GM12892 (cell line): ENCODE measurements at regions not wholly inside any gene's neighbourhood (a gene's known extent, or its start where the extent isn't known, plus 50 kb on each side); places are given as distances from the start of the nearest gene placed in this dataset.

Experiments used
- DNase-seq: peaks from one replicate; pipeline ENCODE4 v3.0.0; 2011; ENCODE audit not compliant: insufficient read length
- FAIRE-seq: peaks from 2 replicates; lab custom pipeline; 2011; peaks lifted over from hg19 to GRCh38; lab: Jason Lieb, UNC
- POLR2A ChIP-seq: IDR thresholded peaks from 2 replicates; pipeline ENCODE4 v1.6.1; 2011; ENCODE audit warnings: low read depth, low read length, control low read depth
- POLR2AphosphoS5 ChIP-seq: IDR thresholded peaks from 2 replicates; pipeline ENCODE4 v1.6.1; 2011; ENCODE audit warnings: low read depth, low read length, control low read depth
- TAF1 ChIP-seq: IDR thresholded peaks from 2 replicates; pipeline ENCODE4 v1.6.1; 2011; ENCODE audit warnings: low read depth, mild to moderate bottlenecking, control low read depth, low read length, borderline replicate concordance

- no peak for DNase-seq
- TF ChIP-seq POLR2AphosphoS5 (no peak), TAF1 (no peak)
- FAIRE-seq: no peak
These were observed 75.0 kb downstream of the PTPDC1 start for GRCh38 chr9:94159069-94159939.

GRCh38 chr9:94160594-94161501 lies 76.6 kb downstream of the PTPDC1 start:
- no peak for FAIRE-seq

DNA sequence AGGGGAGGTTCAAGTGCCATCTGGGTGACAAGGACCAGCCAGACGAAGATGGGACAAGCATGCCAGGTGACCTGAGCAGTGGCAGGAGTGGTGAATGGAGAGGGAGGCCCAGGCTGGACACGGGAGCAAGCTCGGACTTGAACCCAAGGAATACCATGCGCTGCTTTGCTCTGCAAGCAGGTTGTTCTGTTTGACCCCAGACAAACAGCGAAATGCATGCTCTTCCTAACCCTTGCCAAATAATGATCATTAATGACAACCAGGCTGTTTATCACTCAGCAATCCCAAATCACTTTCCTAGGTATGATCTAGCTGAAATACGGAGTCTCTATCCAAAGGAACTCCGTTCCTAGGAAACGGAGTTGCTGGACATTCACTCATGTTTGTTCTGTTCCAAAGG lies 77.4 kb downstream of the PTPDC1 start:
- no peak for FAIRE-seq
- no peak for DNase-seq
- TF ChIP-seq POLR2AphosphoS5 (no peak), POLR2A (no peak), TAF1 (no peak)

More at GRCh38 chr9:94160594-94161501, 76.6 kb downstream of the PTPDC1 start:
- no peak for DNase-seq
- TF ChIP-seq POLR2A (no peak), POLR2AphosphoS5 (no peak), TAF1 (no peak)

GRCh38 chr9:94164806-94165549 lies 80.7 kb downstream of the PTPDC1 start:
- FAIRE-seq: no peak
- no peak for TF ChIP-seq TAF1
- no peak for TF ChIP-seq POLR2AphosphoS5
- no peak for TF ChIP-seq POLR2A
- DNase-seq: no peak

GRCh38 chr9:94165592-94166235 lies 81.5 kb downstream of the PTPDC1 start:
- TF ChIP-seq POLR2AphosphoS5: no peak; the same call in 1 of the 2 replicates
- no peak; the same call in 1 of the 2 replicates for TF ChIP-seq TAF1
- no peak for TF ChIP-seq POLR2A
- DNase-seq (peak; percentile 97), FAIRE-seq (peak; percentile 100)

DNA sequence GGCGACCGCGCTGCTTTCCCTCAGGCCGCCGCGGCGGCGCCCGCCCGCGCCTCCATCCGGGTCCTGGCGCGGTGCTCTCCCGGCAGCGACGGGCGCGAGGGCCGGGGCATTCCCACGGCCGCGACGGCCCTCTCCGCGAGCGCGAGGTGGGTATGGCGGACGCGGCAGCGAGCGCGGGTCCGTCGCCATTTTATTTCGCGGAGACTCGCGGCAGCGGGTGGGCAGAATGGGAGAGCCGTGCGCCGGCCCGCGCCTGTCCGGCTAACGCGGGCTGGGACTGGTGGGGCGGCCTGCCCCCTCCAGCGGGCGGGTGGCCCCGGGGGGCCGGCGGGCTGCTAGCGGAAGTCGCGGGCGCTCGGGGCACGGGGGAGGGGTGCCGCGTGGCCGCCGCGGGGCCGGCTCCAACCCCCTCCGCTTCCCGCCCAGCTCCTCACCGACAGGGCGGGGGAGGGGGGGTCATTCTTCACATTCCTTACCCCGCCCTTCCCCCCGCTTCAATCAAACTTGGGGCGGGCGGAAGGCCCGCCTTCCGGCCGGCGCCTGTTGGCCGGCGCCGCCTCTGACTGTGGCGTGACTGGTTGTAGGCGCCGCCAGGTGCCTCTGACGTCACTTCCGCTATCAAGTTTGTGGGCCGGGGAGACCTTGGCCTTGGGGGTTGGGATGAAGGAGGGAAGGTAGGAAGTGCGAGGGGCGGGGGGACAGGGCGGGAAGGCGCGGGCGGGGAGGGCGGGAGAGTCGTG lies 82.1 kb downstream of the PTPDC1 start:
- FAIRE-seq: peak; percentile 84
- peak; percentile 90 for TF ChIP-seq POLR2A
- TF ChIP-seq TAF1: peak; percentile 67; the same call in 1 of the 2 replicates
- TF ChIP-seq POLR2AphosphoS5: peak; percentile 73; the same call in 1 of the 2 replicates
- DNase-seq: peak; percentile 86

- DNase-seq (no peak), FAIRE-seq (no peak)
- peak; percentile 61; the same call in 1 of the 2 replicates for TF ChIP-seq POLR2AphosphoS5
- TF ChIP-seq POLR2A: peak; percentile 72; the same call in 1 of the 2 replicates
- no peak for TF ChIP-seq TAF1
These were observed 82.7 kb downstream of the PTPDC1 start for GRCh38 chr9:94166976-94167346.

- TF ChIP-seq POLR2AphosphoS5 (no peak), TAF1 (no peak), POLR2A (no peak)
- FAIRE-seq: no peak
- no peak for DNase-seq
These were observed 83.2 kb downstream of the PTPDC1 start for GRCh38 chr9:94167376-94167890.

DNA sequence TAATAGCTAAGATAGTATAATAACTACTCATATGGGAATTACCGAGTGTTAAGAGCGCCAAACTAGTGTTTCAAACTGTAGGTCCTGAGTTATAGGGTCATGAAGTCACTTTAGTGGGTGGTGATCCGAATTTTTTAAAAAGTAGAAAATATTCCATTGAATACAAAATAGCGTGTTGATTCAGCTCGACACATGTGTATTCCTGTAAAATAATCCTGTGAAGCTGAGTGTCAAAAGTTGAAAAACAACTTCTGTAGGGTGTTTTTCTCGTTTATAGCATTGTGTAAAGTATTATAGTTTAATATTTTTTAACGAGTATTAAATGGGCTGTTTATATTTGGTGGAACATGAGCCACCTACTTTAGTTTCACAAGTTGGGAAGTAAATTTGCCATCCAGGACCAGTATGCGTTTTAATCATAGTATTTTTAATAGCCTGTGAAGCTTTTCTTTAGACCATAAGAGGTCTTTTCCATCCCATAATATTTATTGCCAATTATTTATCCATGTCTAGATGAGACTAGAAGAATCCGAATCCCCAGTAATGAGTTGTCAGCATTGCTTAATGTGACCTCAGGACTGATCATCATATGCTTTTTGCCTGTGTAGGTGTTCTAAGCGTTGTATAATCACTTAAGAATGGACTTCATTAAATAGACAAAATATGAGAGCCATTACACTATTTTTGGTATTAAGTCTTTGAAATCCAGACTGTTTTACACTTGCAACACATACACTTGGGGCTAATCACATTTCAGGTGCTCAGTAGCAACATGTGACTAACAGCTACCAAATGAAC lies 84.1 kb downstream of the PTPDC1 start:
- TF ChIP-seq POLR2AphosphoS5: no peak
- no peak for TF ChIP-seq TAF1
- no peak for TF ChIP-seq POLR2A
- no peak for FAIRE-seq
- DNase-seq: no peak
